ENCODE measurements at regions not wholly inside any gene's neighbourhood (a gene's known extent, or its start where the extent isn't known, plus 50 kb on each side); places are given as distances from the start of the nearest gene placed in this dataset.
"Not testable (repeated sequence)": the region's sequence is repeated elsewhere in the genome, so short reads cannot be mapped to it uniquely, and the experiment has no call there.

DNA sequence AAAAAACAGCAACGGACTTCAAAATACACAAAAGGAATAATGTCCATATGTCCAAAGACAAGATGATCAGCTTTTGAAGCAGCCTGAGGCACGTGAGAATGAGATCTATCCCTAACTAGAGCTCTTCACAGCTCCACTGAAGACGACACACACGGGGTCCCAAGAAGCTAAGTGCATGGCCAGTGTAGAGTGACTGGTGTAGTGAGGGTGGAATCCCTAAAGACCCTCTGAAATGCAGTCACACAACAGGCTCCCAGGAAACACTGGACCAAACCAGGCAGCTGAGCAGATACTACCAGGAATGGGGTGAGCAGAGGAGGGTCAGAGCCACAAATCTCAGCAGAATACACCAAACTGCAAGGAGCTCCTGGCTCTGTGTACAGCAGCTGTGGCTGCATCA is 932.4 kb upstream of the ZNF722 start:
- TF ChIP-seq, protein P1, sequence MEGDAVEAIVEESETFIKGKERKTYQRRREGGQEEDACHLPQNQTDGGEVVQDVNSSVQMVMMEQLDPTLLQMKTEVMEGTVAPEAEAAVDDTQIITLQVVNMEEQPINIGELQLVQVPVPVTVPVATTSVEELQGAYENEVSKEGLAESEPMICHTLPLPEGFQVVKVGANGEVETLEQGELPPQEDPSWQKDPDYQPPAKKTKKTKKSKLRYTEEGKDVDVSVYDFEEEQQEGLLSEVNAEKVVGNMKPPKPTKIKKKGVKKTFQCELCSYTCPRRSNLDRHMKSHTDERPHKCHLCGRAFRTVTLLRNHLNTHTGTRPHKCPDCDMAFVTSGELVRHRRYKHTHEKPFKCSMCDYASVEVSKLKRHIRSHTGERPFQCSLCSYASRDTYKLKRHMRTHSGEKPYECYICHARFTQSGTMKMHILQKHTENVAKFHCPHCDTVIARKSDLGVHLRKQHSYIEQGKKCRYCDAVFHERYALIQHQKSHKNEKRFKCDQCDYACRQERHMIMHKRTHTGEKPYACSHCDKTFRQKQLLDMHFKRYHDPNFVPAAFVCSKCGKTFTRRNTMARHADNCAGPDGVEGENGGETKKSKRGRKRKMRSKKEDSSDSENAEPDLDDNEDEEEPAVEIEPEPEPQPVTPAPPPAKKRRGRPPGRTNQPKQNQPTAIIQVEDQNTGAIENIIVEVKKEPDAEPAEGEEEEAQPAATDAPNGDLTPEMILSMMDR (IDR thresholded peaks at IDR 0.05; ENCODE audit: low read depth, low read length) = not testable (repeated sequence)
- not testable (repeated sequence) for TF ChIP-seq POLR2A (IDR thresholded peaks at IDR 0.05; ENCODE audit: extremely low read depth, insufficient read length); MYC (IDR thresholded peaks at IDR 0.05; ENCODE audit: low read depth, low read length)
